ENCODE measurements at regions not wholly inside any gene's neighbourhood (a gene's known extent, or its start where the extent isn't known, plus 50 kb on each side); places are given as distances from the start of the nearest gene placed in this dataset.
"Not testable (repeated sequence)": the region's sequence is repeated elsewhere in the genome, so short reads cannot be mapped to it uniquely, and the experiment has no call there.

DNA sequence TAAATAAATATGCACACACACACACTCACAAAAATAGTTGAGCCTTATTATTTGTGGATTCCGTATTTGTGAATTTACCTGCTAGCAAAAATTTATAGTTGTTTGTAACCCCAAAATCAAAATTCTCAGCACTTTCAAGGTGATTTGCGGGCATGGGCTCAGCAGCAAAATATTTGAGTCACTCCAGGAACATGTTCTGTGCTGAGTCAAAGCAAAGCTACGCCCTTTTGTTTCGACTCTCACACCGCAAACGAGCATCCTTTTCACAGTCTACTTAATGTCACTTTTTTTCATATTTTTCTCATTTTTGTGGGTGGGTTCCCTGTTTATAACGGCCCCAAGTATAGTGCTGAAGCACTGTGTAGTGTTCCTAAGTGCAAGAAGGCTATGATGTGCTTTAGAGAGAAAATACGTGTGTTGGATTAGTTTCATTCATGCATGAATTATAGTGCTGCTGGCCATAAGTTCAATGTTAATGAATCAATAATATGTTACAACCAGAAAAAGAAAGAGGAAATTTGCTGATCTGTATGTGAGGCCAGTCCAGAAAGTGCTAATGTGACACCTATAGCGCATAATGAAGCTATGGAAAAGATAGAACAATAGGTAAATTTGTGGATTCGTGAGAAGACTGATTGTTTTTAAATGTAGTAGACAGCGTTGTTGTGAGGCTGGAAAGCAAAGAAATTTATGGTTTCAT is 723.2 kb upstream of the AGA start:
- DNase-seq (ENCODE audit: low read depth in 3 of 3): no peak

GRCh38 chr4:178165951-178166308 is 723.7 kb upstream of the AGA start:
- DNase-seq (ENCODE audit: low read depth in 3 of 3): no peak

- DNase-seq (ENCODE audit: low read depth in 3 of 3): no peak
Measured at GRCh38 chr4:178173771-178174170, 731.5 kb upstream of the AGA start.

DNA sequence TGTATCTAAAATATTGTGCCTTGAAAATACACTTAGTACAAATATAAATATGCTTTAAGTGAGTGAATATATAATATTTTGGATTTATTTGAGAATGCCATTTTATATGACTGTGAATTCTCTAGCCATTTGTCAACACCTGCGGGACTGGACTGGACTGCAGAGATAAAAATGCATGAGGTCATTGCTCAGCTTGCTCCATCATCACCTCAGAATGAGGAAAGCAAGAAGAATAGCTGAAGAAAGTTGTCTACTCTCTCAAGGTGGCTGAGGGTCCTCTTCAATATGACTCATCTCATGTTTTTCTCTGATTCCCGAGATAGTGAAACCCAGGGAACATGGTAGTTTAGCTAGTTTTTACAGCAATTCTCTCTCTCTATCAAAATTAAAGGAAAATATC is 732.5 kb upstream of the AGA start:
- no peak for DNase-seq (ENCODE audit: low read depth in 3 of 3)

DNA sequence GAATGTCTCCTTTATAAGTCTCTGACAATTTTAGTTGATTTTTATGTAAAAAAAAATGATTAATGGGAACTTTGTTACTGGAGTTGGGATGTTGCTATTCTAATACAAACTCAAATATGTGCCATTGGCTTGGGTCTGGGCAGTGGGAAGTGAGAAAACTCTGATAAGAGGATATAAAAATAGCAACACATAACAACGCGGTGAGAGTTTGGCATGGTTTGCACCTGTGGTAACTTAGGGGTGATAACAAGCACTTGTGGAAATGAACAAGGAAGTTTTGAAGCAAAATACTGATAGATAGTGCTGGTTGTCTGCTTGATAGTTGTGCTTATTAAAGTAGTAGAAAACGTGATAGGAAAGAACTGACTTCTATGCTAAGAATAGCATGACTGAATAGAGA is 743.3 kb upstream of the AGA start:
- no peak for DNase-seq (ENCODE audit: low read depth in 3 of 3)

GRCh38 chr4:178192611-178193010 is 750.4 kb upstream of the AGA start:
- DNase-seq (ENCODE audit: low read depth in 3 of 3): no peak

DNA sequence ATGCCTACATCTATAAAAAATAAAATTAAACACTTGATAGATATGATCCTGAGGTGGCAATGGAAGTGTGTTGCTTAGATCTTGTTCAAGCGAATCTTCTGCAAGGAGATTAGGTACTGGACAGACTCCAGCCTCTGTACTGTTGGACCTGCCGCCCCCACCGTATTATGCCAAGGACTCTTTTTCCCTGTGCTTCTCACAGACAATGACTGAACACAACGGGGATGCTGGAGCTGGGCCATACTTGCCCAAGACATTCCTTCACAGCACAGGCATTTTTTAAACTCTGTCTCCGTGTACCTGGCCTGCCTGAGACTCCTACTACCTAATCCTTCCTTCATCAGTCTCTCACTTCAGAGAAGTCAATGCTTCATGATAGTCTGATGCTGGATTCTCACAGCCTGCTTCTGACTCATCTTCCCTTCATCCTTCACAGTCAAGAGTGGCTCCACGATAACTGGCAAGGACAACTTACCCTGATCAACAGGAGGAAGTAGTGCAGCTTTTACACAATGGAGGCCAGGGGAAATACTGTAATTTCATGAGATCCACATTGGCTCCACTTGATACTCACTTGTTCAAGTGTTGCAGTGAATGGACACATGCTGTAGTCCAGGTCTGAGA is 754.6 kb upstream of the AGA start:
- no peak for DNase-seq (ENCODE audit: low read depth in 3 of 3)

GRCh38 chr4:178198691-178199090 is 756.5 kb upstream of the AGA start:
- no peak for DNase-seq (ENCODE audit: low read depth in 3 of 3)

DNA sequence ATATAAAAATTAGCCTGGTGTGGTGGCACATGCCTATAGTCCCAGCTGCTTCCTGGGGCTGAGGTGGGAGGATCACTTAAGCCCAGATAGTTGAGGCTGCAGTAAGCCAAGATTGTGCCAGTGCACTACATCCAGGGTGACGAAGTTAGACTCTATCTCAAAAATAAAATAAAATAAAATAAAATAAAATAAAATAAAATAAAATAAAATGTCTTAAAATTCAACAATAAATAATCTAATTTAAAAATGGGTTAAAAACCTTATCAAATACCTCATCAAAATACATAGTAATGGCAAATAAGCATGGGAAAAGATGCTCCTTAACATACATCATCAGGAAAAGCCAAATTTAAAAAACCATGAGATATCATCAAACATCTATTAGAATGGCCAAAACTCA is 760.2 kb upstream of the AGA start:
- no peak for DNase-seq (ENCODE audit: low read depth in 3 of 3)

- DNase-seq (ENCODE audit: low read depth in 3 of 3): no peak
Measured at GRCh38 chr4:178205826-178206225, 763.6 kb upstream of the AGA start.

GRCh38 chr4:178215309-178215708 is 773.1 kb upstream of the AGA start:
- DNase-seq (ENCODE audit: low read depth in 3 of 3): no peak

DNA sequence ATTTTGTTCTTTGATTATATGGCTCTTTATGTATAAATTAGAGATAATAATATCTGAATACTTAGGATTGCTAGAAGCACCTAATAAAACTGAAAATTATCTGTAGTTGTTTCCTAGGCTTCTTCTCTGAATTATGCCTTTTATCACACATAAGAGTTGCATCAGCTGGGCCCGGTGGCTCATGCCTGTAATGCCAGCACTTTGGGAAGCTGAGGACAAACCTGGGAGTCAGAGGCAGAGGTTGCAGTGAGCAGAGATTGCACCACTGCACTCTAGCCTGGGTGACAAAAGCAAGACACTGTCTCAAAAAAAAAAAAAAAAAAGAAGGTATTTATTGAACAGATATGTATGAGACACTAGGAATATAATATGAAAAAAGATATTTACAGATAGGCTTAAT is 773.5 kb upstream of the AGA start:
- DNase-seq (ENCODE audit: low read depth in 3 of 3): no peak

DNA sequence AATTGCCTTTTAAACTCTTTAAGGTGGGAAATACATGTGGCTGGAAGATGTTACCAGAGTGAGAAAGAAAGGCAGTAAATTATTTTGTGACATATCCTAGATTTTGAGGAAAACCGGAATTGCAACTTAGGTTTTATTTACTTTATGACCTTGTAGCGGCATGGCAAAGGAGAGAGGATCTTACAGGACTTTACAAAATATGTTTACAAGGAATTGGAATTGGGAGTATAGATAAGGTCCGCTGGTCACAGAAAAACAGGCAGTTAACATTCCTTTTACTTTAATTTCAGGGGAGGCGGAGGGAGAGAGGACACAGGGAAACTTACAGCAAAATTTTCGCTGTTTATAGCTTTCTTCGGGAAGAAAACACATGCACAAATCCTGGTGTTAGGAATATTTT is 784.2 kb upstream of the AGA start:
- not testable (repeated sequence) for DNase-seq (ENCODE audit: low read depth in 3 of 3)

DNA sequence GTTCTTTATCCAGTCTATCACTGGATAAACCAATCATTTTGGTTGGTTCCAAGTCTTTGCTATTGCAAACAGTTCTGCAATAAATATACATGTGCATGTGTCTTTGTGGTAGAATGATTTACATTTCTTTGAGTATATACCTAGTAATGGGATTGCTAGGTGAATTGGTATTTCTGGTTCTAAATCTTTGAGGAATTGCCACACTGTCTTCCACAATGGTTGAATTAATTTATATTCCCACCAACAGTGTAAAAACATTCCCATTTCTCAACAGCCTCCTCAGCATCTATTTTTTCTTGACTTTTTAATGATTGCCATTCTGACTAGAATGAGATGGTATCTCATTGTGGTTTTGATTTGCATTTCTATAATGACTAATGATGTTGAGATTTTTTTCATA is 791.7 kb upstream of the AGA start:
- no peak for DNase-seq (ENCODE audit: low read depth in 3 of 3)

DNA sequence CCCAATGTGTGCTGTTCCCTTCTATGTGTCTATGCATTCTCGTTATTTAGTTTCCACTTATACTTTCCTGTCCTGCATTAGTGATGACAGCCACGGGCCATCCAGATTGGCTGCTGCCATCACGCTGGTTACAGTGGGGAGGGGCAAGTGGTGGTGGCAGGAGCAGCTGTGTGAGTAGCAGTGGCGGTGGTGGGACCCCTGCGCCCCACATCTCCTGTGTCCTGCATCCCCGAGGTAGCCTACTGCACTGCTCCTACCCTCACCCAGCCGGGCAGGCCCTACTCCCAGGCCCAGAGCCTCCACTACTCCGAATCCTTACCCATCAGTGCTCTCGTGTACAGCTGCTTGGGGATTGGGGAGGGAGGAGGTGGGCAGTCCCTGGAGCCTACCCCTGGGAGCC is 798.7 kb upstream of the AGA start:
- no peak for DNase-seq (ENCODE audit: low read depth in 3 of 3)

DNA sequence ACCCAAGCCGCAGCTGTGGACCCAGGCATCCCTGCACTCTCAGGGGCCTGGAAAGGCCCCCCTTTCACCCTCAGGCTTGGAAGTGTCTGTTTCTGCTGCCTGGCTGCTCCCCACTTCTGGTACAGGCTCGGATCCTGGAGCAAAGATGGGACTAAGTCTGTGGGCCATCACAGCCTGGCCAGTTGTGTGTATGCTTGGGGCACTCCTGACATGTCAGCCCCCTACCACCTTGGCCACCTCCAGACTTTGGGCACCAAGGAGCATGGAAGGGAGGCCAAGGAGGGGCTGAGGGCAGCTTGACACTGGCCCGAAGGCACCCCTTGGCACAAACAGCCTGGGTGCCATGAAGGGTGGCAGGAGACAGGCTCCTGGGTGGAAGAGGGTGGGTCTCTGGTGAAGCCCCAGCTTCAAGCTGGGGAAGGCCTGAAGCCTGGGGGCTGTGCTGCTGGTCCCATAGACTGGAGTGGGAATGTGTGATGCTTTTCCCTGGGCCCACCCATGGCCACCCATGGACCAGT is 799.4 kb upstream of the AGA start:
- no peak for DNase-seq (ENCODE audit: low read depth in 3 of 3)

GRCh38 chr4:178242655-178243054 is 800.4 kb upstream of the AGA start:
- DNase-seq (ENCODE audit: low read depth in 3 of 3): no peak

DNA sequence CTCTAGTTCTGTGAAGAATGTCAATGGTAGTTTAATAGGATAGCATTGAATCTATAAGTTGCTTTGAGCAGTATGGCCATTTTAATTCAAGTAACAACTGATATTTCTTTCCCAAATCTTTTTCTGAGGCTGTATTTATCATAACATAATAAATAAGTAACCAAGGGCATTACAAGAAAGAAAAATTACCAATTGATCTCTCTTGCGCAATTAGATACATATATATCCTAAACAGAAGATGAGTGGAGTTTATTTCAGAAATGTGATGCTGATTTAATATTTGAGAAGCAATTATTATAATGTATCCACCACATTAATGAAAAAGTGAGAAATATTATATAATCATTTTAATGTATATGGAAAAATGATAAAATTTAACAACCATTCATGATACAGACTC is 802.5 kb upstream of the AGA start:
- DNase-seq (ENCODE audit: low read depth in 3 of 3): no peak

- no peak for DNase-seq (ENCODE audit: low read depth in 3 of 3)
Measured at GRCh38 chr4:178255172-178255571, 812.9 kb upstream of the AGA start.

DNA sequence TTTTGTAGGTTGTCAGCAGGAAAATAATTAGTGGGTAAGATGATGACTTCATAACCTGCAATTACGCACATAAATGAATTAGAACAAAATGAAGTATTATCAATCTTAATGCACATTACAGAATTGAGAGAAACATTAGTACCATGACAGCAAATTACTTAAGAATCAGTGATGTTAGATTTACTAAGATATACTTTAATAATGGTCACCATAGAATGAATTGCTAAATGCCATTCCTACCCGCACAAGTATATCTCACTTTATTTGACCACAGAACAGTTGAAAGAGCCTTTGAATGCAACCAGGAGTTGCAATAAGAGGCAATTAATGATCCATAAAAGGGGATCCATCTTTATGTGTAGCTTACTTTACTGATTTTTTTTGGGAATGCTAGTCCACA is 816.4 kb upstream of the AGA start:
- no peak for DNase-seq (ENCODE audit: low read depth in 3 of 3)

DNA sequence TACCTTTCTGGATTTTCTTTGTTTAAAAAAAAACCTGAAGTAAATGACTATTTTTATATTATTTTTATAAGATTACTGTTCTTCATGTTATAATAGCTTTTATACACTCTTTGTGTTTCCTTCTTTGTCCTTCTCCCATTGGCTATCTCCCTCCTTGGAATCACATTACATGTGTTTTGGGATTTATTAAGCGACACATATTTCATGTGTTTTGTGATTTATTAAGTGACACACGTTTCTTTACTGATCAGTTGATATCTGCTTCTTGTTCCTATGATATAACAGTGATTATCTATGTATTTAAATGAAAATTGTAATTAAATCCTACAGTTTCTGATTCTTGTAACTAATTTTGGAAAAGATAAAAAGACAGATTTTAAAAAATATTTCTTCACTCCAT is 817.3 kb upstream of the AGA start:
- DNase-seq (ENCODE audit: low read depth in 3 of 3): no peak

- DNase-seq (ENCODE audit: low read depth in 3 of 3): no peak
Measured at GRCh38 chr4:178264001-178264400, 821.8 kb upstream of the AGA start.

- DNase-seq (ENCODE audit: low read depth in 3 of 3): no peak
Measured at GRCh38 chr4:178271386-178271785, 829.1 kb upstream of the AGA start.

- no peak for DNase-seq (ENCODE audit: low read depth in 3 of 3)
Measured at GRCh38 chr4:178273168-178273567, 830.9 kb upstream of the AGA start.
